SU-DHL-6 (cell line): ENCODE measurements at regions not wholly inside any gene's neighbourhood (a gene's known extent, or its start where the extent isn't known, plus 50 kb on each side); places are given as distances from the start of the nearest gene placed in this dataset.

Experiments
- H2AFZ ChIP-seq: fragments of 200-600 bp; sonication (generic); 2 replicates; pipeline ENCODE4 v1.6.1; 2014; ENCODE audit warnings: low read depth, mild to moderate bottlenecking, moderate library complexity, mixed read lengths, antibody characterized with exemption, low read length; ENCODE audit not compliant: severe bottlenecking
- H3F3A ChIP-seq: fragments of 200-600 bp; shearing (Covaris generic); 2 replicates; pipeline ENCODE4 v1.6.0; 2016; ENCODE audit warnings: antibody characterized with exemption, mild to moderate bottlenecking; ENCODE audit not compliant: insufficient read depth
- H3K27ac ChIP-seq: fragments of 200-600 bp; sonication (generic); 2 replicates; pipeline ENCODE4 v1.5.1; 2016; ENCODE audit warnings: low read depth, mild to moderate bottlenecking, low read length, moderate library complexity, mixed read lengths
- H3K27me3 ChIP-seq: fragments of 200-600 bp; sonication (generic), shearing (Covaris generic); 2 replicates; pipeline ENCODE4 v1.6.0; 2014; ENCODE audit warnings: mild to moderate bottlenecking, low read length
- H3K36me3 ChIP-seq: fragments of 200-600 bp; sonication (generic); 2 replicates; pipeline ENCODE4 v1.6.1; 2014; ENCODE audit warnings: mild to moderate bottlenecking, low read length, mixed read lengths
- H3K4me2 ChIP-seq: fragments of 300-600, 200-600 bp; shearing (Covaris generic), sonication (generic); 2 replicates; pipeline ENCODE4 v1.6.0; 2014; ENCODE audit warnings: low read length, low read depth, mild to moderate bottlenecking; ENCODE audit not compliant: poor library complexity, severe bottlenecking
- H3K4me3 ChIP-seq: fragments of 200-600 bp; sonication (generic); 2 replicates; pipeline ENCODE4 v1.5.1; 2014; ENCODE audit warnings: antibody characterized with exemption, low read length, mild to moderate bottlenecking, mixed read lengths; ENCODE audit not compliant: insufficient read depth, poor library complexity, severe bottlenecking
- H3K79me2 ChIP-seq: fragments of 200-600 bp; sonication (generic); 2 replicates; pipeline ENCODE4 v1.6.1; 2014; ENCODE audit warnings: mild to moderate bottlenecking, low read length, moderate library complexity; ENCODE audit not compliant: insufficient read depth
- H3K9ac ChIP-seq: fragments of 200-600 bp; sonication (generic); 2 replicates; pipeline ENCODE4 v1.7.0; 2014; ENCODE audit warnings: mild to moderate bottlenecking, low read length
- H3K9me2 ChIP-seq: fragments of 200-600 bp; sonication (generic); replicated peaks from 2 replicates; pipeline ENCODE4 v1.6.1; 2014; ENCODE audit warnings: low read length; ENCODE audit not compliant: insufficient read depth
- H3K9me3 ChIP-seq: fragments of 200-600 bp; sonication (generic); 2 replicates; pipeline ENCODE4 v1.6.1; 2014; ENCODE audit warnings: low read length, mixed read lengths; ENCODE audit not compliant: insufficient read depth
- H4K20me1 ChIP-seq: fragments of 200-600 bp; sonication (generic); 2 replicates; pipeline ENCODE4 v1.6.1; 2014; ENCODE audit warnings: low read depth, mild to moderate bottlenecking, antibody characterized with exemption, low read length, moderate library complexity, mixed read lengths
- CTCF ChIP-seq: fragments of 200-600 bp; sonication (generic); IDR thresholded peaks from one replicate; pipeline ENCODE4 v1.5.1; 2017; ENCODE audit warnings: antibody characterized with exemption, mild to moderate bottlenecking, low read length, moderate library complexity; ENCODE audit not compliant: insufficient read depth, poor library complexity, severe bottlenecking
- EZH2phosphoT487 ChIP-seq: fragments of 200-600 bp; sonication (generic), shearing (Covaris generic); conservative IDR thresholded peaks from 2 replicates; pipeline ENCODE4 v1.6.1; 2018; ENCODE audit warnings: mild to moderate bottlenecking, antibody characterized with exemption, low read length, moderate library complexity, mixed read lengths

- no peaks in the 10 kb centered on the region for H3K79me2 ChIP-seq
- no peaks in the 10 kb centered on the region for H3K36me3 ChIP-seq
- no peaks in the 10 kb centered on the region for H3F3A ChIP-seq
- no peak overlapping the region for H3K27ac ChIP-seq
- H4K20me1 ChIP-seq, result no peaks in the 10 kb centered on the region
- no peak for TF ChIP-seq CTCF
- no peak for TF ChIP-seq EZH2phosphoT487
- H2AFZ ChIP-seq, result no peak overlapping the region
- H3K9me2 ChIP-seq, result no peaks in the 10 kb centered on the region
- H3K4me2 ChIP-seq, result no peak overlapping the region
- no peaks in the 10 kb centered on the region for H3K9me3 ChIP-seq
- no peak overlapping the region for H3K4me3 ChIP-seq
- no peaks in the 10 kb centered on the region for H3K27me3 ChIP-seq
- no peak overlapping the region for H3K9ac ChIP-seq
These were observed 257.8 kb upstream of the PPP2R2D start for GRCh38 chr10:131642966-131643365.

- H3K4me2 ChIP-seq, result no peak overlapping the region
- no peak overlapping the region for H3K27ac ChIP-seq
- H3K9me3 ChIP-seq, result no peaks in the 10 kb centered on the region
- TF ChIP-seq EZH2phosphoT487 (no peak), CTCF (no peak)
- no peaks in the 10 kb centered on the region for H3K36me3 ChIP-seq
- H3K9ac ChIP-seq, result no peak overlapping the region
- no peaks in the 10 kb centered on the region for H3F3A ChIP-seq
- no peak overlapping the region for H3K4me3 ChIP-seq
- no peaks in the 10 kb centered on the region for H4K20me1 ChIP-seq
- no peaks in the 10 kb centered on the region for H3K27me3 ChIP-seq
- H3K79me2 ChIP-seq, result no peaks in the 10 kb centered on the region
- no peaks in the 10 kb centered on the region for H3K9me2 ChIP-seq
- H2AFZ ChIP-seq, result no peak overlapping the region
These were observed 256.5 kb upstream of the PPP2R2D start for GRCh38 chr10:131644289-131644688.

GRCh38 chr10:131644864-131645658 lies 255.7 kb upstream of the PPP2R2D start:
- TF ChIP-seq EZH2phosphoT487 (no peak), CTCF (no peak)
- no peaks in the 10 kb centered on the region for H3K9me3 ChIP-seq
- H3K4me3 ChIP-seq, result no peak overlapping the region
- H3F3A ChIP-seq, result no peaks in the 10 kb centered on the region
- no peaks in the 10 kb centered on the region for H3K27me3 ChIP-seq
- no peaks in the 10 kb centered on the region for H3K79me2 ChIP-seq
- no peak overlapping the region for H3K9ac ChIP-seq
- no peak overlapping the region for H3K27ac ChIP-seq
- H3K36me3 ChIP-seq, result no peaks in the 10 kb centered on the region
- no peak overlapping the region for H3K4me2 ChIP-seq
- H3K9me2 ChIP-seq, result no peaks in the 10 kb centered on the region
- H4K20me1 ChIP-seq, result no peaks in the 10 kb centered on the region
- H2AFZ ChIP-seq, result no peak overlapping the region
